Stimulated activated CD8-positive, alpha-beta memory T cell treated with anti-CD3 and anti-CD28 coated beads, Interleukin-4, amount 100 ng/mL, for 48 hours (primary cell): ENCODE measurements at regions not wholly inside any gene's neighbourhood (a gene's known extent, or its start where the extent isn't known, plus 50 kb on each side); places are given as distances from the start of the nearest gene placed in this dataset.

Experiments used
- DNase-seq: peaks from one replicate; pipeline ENCODE4 v3.0.0-alpha.2; 2020

DNA sequence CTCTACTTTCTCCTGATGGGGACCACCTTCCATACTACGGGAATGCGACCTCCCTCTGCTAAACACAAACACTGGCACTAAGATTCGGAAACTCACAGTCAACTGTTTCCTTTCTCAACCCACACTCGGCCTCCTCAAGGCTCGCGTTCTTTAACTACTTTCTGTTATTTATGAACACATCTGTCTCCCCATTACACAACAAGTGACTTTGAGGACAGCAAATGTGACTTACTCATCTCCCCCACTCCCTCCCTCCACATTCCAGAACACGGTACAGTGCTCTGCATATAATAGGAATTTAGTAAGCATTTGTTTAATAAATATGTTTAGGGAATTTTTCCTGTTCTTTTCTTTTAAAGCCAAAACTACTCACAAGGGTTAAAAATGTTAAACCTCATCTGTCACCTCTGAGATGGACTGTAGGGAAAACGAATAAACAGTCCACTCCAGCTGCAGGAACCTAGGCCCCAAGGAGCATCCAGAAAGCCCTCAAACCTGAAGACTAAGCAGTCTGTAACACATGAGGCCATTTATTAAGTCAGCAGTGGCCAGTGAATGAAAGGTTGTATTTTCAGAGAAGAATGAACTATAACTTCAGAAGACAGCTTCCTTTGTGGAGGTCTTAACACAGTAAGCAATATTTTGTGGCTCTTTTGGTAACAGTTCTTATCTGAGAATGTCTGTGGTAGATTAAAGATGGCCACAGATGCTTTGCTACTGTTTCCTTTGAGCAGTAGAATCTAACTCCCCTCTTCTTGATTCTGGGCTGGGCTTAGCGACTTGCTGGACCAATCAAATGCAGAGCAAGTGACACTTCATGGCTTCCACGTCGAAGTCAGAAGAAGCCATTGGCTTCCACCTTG is 209.6 kb upstream of the DTNBP1 start:
- no peak for DNase-seq

DNA sequence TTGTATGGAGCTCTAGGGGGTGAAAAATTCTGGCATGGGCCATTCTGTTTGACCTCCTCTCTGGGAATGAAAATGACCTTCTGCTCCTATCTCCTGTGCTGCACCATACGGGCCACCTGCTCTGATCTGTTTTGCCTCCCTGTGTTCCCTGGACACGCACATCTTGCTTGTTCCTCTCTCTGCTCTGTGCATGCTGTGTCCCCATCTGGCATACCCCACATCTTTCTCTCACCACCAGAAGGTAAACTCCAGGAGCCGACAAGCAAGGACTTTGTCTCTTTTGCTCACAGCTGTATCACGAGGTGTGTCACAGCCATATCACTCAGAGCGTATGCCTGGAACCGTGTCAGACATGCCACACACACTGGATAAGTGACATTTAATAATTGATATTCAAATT is 208.4 kb upstream of the DTNBP1 start:
- DNase-seq: no peak

DNA sequence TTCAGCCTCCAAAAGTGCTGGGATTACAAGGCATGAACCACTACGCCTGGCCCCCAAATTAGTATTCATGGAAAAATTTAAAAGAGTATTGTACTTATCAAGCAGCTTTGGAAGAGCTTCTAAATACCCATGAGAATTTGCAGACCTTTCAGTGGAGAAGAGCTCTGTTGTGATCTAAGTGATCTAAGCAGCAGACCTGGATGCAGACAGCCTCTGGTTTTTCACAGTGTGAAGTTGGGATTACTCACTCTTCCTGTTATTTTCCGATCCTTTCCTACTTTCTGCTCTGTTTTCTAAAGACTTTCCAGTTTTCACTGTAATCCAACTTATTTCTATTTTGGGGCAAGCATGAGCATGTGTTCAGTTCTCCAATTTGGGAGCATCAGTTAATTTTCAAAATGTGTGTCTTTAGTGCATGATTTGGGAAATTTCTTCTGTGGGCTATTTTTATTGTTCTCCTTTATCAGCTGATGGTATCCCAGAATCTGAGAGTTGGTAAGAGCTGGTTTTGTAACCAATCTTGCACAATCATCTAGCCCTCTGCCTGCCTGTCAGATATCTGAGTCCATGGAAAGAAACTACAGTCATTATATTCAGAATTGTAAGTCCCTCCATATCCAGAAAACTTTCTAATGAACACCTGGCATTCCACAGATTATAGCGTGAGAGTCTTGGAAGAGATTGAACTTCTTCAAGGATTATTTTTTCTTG is 207.7 kb upstream of the DTNBP1 start:
- no peak for DNase-seq

DNA sequence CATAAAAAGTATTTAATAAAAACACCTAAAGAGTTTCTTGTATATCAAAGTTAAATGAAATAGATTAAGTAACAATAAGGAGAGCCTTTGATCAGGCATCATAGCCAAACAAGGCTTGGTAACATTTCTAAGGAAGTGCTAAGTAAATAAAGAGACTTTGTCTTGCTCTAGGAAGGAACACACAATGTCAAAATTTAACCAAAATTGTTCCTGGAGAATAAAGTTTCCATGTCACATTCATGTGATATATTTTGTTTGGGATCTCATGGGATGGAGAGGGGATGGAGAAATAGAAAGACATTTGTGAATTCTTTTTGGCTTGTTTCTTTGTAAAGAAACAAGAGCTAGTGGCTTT is 201.9 kb upstream of the DTNBP1 start:
- DNase-seq: no peak

DNA sequence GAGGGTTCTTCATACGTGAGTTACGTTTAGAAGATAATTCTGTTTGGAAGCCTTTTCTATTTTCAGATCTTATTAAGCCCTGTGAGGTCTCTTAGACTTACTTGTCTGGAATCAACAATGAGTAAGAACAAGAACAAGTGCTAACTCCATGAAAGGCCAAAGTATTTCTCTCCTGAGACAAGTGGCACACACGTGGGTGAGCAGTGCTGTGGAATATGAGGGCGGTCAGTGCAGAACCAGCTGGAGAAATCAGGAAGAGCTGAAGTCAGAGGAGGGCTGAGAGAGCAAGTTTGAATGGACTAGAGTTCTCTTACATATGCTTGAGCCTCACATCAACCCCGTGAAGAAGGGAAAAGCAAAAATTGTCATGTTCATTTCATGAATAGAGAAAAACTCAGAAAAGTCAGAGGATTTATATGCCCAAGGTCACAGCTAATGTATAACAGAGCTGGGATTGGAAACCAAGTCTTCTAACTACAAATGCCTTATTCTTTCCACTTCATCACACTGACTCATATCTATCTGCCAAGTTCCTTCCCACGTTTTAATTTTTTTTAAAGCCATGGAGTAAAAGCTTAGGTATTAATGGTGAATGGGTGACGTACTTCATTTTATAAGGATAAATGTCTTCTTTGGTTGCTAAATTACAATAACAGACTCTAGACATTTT is 201.3 kb upstream of the DTNBP1 start:
- no peak for DNase-seq

DNA sequence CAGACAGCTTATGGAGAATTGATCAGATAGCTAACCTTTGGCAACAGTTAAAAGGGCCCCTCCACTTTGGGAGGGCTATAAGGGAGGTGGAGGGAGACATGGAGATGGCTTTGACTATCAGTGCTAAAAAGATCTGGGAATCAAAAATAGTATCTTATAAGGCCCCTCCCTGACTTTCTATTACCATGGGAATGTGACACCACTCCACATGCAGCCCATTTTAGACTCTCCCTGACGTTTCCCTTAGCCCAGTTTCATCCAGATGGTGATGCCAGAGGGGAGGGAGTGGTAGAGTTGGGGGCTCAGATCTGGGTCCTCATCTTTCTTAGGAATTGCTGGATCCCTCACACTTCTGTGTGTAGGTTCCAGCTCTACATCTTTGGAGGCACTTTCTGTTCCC is 200.0 kb upstream of the DTNBP1 start:
- no peak for DNase-seq

DNA sequence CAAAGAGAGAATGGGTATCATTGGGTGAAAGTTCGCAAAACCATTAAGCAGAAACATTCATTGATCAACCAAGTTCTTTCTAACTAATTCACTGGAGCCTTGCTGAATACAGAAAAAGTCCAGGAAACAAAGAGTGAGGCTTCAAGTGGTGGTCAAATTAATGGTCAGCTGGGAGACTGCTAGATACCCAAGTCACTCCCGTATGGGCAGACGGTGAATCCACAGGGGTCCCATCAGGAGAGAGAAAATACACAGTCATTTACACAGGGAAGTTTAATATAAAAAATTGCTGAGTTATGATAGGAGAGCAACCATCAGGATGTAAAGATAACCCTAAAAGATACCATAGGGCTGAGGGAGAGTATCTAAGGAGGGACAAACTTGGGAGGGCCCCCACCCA is 198.7 kb upstream of the DTNBP1 start:
- DNase-seq: no peak

DNA sequence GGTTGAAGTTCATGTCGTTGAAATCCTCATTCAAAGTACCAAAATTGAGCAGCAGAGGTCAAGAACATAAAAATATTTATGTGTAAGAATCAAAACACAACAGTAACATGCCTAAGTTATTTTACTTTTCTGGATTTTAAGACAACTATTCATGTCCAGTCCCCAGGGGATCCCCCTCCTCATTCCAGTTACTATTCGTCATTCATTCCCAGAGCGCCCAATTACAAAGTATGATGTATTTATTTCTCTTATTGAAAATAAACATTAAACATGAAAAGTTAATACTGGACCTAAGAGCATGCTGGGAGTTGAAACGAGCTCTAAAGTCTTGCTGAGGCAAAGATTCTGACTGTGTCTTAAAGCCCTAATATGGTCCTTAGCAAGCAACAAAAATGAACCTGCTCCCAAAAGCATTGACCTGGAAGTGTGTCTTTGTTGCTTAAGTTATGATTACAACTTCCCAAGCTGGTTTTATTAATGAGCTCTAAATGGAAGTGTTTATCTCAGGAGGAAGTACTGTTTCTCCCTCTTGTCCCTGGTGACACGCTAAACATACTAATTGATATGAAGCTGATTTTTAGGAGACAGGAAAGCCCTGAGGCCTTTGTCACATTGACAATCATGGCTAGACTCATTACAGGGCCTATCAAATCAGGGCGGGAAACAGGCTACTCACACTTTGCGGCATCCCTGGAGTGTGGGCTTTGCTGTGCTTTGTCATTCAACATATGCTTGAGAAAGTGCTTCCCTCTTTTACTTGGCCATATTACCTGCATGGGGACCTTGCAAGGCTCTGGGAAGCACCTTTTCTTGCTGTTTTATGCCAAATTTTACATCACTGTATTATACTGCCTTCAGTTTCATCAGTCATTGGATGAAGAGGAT is 192.2 kb upstream of the DTNBP1 start:
- DNase-seq: no peak

DNA sequence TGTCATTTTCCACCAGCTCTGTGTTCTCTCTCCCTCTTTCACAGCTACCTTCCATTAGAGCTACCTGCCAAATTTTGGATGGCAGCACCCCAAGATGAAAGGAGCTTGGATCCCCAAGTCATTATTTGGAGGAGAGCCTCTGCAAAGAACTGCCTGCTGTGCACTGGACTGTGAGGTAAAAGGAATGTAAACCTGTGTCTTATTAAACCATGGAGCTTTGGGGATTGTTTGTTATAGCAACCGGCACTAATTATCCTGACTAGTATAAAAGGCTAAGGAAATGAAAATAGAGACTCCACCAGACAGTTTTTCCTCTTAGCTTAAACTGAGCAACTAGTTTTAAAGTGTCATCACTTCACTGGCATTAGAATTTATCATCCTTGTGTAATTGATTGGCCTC is 191.6 kb upstream of the DTNBP1 start:
- no peak for DNase-seq

DNA sequence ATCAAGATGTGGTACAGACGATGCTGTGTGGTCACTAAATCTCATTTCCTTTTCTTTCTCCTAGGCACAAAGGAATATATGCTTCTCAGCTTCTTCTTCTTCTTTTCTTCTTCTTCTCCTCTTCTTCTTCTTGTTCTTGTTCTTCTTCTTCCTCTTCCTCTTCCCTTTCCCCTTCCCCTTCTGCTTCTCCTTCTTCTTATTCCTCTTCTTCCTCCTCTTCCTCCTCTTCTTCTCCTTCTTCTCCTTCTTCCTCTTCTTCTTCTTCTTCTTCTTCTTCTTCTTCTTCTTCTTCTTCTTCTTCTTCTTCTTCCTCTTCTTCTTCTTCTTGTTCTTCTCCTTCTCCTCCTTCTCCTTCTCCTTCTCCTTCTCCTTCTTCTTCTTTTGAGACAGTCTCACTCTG is 190.4 kb upstream of the DTNBP1 start:
- DNase-seq: no peak

DNA sequence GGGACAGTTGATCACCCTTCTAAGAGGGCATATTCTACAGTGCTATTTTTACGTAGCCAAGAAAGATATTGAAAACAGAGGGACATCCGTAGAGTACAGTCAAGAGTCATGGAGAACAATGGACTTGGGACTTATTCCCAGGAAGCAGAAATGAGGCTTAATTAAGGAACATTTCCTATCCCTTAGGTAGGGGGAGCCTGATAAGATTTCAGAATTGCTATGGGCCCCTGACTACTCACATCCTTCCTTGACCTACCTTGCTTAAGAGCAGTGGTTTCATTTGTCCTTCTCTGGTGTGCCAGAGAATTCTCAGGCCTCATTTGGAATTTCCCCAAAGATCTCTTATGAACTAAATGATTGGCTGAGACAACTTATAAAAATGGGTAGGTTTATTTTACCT is 189.5 kb upstream of the DTNBP1 start:
- DNase-seq: no peak

DNA sequence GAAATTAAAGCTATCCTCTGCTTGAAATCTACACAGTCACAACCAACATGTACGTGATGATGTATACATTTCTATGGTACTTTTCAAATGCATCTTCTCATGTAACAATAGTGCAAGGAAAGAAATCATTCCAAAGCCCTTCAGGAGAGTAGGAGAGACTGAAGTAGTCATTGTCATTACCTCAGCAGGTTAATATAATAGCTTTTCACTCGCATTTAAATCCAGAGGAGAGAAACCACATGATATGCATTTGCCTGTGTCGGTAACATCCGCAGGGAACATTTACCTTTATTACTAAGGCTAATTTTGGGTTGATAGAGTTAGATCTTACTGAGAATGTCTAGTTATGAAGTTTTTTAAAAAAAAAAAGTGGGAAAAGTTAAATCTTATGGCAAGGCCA is 186.6 kb upstream of the DTNBP1 start:
- no peak for DNase-seq

DNA sequence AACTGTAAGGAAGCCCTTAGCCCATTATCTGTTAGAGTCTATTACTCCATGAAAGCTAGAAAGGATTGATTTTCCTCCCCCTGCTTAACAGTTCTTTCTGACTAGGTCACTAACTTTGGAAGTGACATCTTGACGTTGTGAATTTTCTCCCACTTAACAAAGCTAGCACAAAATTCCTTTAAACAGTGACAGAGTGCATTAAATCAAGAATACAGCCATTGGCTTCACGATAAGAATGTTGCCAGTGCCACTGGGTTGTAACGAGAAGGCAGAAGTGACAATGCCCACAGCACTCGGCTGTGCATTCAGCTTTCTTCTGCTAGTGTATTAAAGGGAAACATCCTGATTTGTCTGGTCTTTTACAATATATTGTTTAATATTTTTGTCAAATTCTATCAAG is 182.7 kb upstream of the DTNBP1 start:
- DNase-seq: no peak

DNA sequence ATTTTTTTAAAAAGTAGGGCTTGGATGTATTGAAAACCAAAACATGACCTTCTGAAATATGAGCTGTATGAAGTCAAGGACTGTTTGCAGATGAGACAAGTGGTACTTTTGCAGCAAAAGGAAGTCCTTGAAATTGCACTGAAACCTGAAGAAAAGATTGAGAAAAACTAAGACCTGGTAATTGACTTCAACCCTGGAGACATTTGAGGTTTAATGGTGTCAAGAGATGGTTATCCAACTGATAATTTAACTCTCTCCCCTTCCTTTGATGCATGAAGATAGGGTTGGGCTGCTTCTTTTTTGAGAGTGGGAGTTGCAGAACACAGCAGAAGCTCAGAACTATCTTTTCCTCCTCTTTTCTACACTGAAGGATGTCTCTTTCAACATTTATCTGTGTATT is 180.9 kb upstream of the DTNBP1 start:
- no peak for DNase-seq

DNA sequence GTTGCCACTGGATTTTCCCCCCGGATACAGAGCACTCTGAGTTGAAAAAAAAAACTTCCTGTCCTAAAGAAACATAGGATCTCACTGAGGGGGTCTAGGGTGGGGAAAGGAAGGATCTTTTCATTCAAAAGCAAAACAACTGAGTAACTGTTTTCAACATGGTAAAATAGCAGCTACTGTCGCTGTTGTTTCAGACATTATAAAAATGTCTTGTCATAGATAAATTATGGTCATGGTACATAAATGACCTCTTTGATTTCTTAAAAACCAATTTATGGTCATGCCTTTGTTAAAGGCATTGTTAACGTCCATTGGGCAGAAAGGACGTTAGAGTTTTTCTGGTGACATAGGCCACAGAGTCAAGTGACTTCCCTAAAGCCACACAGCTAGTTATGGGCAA is 180.4 kb upstream of the DTNBP1 start:
- no peak for DNase-seq

DNA sequence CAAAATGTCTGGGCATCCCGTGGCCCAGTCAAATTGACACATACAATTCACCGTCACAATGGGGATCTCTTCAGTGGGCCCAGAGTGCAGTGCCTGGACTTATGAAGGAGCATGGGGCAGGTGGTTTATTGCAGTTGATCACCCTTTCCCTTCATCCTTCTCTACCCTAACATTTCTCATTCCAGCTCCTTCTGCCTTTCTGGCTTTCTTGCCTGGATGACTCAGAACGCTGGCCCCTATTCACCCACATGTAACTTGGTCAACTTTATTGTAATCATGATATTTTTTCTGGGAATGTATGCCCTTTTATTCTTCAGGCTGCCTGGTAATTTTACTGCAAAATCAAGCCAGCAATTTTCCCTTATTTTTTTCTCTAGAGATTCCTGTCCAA is 179.9 kb upstream of the DTNBP1 start:
- DNase-seq: no peak

DNA sequence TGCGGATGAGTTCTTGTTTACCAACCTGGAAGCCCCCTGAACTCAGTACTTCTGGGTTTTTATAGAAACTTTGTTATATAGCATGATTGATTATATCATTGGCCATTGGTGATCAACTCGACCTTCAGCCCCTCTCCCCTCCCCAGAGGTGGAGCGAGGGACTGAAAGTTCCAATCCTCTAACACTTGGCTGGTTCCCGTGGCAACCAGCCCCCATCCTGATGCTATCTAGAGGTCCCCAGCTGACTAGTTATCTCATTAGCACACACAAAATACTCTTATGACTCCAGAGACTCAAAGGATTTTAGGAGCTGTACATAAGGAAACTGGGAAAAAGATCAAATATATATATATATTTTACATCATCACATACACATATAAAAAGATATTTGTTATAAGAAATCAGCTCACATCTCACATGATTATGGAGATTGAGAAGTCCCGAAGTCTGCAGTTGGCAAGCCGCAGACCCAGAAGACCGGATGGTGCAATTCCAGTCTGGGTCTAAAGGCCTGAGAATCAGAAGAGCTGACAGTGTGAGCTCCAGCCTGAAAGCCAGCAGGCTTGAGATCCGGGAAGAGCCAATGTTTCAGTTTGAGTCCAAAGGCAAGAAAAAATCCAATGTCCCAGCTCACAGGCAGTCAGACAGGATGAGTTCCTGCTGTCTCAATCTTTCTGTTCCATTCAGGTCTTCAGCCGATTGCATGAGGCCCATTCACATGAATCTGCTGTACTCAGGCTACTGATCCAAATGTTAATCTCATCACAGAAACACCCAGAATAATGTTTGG is 179.3 kb upstream of the DTNBP1 start:
- no peak for DNase-seq

DNA sequence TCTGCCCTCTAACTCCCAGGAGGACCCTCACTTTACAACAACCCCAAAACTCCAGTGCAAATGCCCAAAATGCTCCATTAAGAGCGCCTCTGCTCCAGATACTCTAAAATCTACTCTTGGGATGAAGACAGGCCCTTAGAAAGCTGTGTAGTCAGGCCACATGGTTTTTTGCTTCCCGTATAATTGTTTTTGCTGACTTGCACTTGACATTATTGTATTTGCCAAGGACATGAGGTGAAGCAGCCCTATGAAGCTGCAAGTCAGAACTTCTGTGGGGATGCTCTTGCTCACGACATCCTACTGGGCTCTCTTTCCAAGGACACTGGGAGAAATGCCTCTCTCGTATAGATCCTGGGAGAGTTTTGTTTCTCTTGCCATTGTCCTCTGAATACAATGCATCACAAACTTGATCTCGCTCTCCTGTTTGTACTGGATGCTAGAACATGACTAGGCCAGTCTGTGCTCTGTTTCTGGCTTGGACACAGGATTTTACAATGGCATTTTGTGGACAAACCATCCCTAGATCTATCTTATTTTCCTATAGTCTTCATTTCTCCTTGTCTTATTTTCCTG is 177.2 kb upstream of the DTNBP1 start:
- no peak for DNase-seq

DNA sequence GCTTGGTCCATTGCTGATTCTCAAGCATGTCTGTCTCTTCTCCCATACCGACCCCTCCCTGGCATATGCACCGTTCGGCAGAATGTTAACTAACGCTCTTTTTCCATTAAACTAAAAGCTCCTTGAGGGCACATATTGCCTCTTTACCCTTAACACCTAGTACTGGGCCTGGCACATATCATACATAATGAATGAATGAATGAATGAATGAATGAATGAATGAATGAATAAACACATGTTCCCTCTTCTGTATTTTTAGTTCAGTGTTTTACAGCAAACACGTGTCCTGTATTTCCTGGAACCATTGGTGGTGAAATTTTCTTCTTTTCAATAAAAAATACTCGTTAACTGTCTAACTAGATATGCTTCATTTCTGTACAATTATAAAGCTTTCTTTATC is 174.4 kb upstream of the DTNBP1 start:
- no peak for DNase-seq

DNA sequence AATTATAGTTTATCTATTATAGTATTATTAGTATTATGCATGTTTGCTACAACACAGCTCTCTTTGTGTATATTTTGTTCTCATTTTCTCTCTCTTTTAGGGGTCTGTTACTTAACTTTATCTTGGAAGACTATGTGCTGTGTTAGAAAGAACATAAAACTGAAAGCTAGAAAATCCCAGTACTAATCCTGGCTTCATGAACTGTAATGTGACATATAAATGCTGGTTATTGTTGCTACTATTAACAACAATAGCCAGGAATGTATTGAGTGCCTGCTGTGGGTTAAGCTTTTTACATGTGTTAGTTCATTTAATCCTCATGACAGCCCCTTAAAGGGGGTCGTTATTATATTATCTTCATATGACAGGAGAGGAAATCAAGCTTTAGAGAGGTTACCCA is 170.0 kb upstream of the DTNBP1 start:
- no peak for DNase-seq

DNA sequence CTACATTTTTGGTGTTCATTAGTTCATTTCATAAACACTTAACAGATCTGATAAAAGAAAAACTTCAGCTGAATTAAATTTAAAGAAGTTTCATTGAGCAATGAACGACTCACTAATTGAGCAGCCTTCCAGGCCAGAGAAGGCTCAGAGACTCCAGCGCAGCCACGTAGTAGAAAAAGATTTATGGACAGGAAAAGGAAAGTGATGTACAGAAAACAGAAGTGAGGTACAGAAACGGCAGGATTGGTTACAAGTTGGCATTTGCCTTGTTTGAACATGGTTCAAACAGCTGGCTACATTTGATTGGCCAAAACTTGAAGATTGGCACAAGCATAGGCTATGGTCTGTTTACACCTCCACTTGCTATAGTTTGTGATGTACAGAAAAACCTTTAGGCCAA is 166.3 kb upstream of the DTNBP1 start:
- no peak for DNase-seq
